ENCODE measurements at regions not wholly inside any gene's neighbourhood (a gene's known extent, or its start where the extent isn't known, plus 50 kb on each side); places are given as distances from the start of the nearest gene placed in this dataset.

DNA sequence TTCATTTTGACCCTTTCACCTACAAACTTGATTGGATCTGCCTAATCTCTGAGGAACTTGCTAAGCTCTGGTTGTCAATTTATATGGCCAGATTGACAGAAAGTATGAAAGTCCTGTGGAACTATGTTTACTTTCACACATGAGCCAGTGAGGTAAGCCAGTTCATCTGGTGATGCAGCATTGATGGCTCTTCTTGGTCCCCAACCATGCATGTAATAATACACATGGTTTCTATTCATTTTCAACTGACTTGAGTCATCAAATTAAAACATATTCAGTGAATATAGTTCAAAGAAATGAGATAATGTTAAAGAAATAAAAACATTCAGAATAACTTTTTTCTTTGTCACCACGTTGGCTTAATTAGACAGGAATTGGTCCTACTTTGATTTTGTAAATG, 336.1 kb upstream of the THBS1 start:
- Mint-ChIP-seq H3K4me1 (ENCODE audit: low read depth) (no peaks in the 10 kb centered on the region), H3K36me3 (ENCODE audit: low read depth) (no peaks in the 10 kb centered on the region), H3K4me3 (no peak overlapping the region), H3K27ac (no peak overlapping the region), H3K9me3 (no peaks in the 10 kb centered on the region), H3K27me3 (peaks cover 10% of the 10 kb centered on the region)
- ChIA-PET POLR2A (no interaction called here), CTCF (no interaction called here)
- no peak for ATAC-seq (ENCODE audit: poor library complexity)
- Histone ChIP-seq H3K4me1 (ENCODE audit: insufficient read depth, low read length) (no peaks in the 10 kb centered on the region), H3K27me3 (ENCODE audit: control insufficient read depth in 1 of 2, insufficient read depth in 2 of 2, low read length in 2 of 2) (no peaks in the 10 kb centered on the region), H3K9me3 (ENCODE audit: control insufficient read depth in 1 of 2, insufficient read depth in 1 of 2, low read length in 2 of 2) (no peaks in the 10 kb centered on the region), H3K27ac (ENCODE audit: low read depth in 1 of 2, low read length in 2 of 2) (no peak overlapping the region), H3K4me3 (ENCODE audit: low read length) (no peak overlapping the region), H3K36me3 (ENCODE audit: insufficient read depth, low read length) (no peaks in the 10 kb centered on the region)
- intact Hi-C loops (cut with DNase I, micrococcal nuclease): no loop called here
- TF ChIP-seq, protein P1, sequence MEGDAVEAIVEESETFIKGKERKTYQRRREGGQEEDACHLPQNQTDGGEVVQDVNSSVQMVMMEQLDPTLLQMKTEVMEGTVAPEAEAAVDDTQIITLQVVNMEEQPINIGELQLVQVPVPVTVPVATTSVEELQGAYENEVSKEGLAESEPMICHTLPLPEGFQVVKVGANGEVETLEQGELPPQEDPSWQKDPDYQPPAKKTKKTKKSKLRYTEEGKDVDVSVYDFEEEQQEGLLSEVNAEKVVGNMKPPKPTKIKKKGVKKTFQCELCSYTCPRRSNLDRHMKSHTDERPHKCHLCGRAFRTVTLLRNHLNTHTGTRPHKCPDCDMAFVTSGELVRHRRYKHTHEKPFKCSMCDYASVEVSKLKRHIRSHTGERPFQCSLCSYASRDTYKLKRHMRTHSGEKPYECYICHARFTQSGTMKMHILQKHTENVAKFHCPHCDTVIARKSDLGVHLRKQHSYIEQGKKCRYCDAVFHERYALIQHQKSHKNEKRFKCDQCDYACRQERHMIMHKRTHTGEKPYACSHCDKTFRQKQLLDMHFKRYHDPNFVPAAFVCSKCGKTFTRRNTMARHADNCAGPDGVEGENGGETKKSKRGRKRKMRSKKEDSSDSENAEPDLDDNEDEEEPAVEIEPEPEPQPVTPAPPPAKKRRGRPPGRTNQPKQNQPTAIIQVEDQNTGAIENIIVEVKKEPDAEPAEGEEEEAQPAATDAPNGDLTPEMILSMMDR (IDR thresholded peaks at IDR 0.05): no peak
- DNase-seq: no peak

DNA sequence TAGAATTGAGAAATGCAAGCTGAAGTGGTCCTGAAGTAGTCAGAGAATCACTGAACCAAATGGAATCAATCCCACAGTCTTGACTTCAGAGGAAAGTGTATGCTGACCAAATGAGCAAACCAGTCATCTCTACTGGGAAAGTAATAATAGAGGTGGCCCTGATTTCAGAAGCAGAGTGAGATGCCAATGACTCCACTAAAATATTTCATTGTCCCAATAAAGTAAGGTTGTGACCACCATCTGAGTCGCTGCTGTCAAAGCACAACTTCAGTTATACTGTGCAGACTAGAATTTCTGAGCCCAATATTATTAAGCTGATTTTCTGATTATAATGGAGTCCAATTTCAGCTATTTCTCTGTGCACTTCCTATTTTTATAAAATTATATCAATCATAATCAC, 334.4 kb upstream of the THBS1 start:
- ChIA-PET POLR2A (no interaction called here), CTCF (no interaction called here)
- H3K9me3 ChIP-seq (ENCODE audit: control insufficient read depth in 1 of 2, insufficient read depth in 1 of 2, low read length in 2 of 2): no peaks in the 10 kb centered on the region
- Mint-ChIP-seq H3K4me1 (ENCODE audit: low read depth) (peaks cover 5% of the 10 kb centered on the region), H3K36me3 (ENCODE audit: low read depth) (no peaks in the 10 kb centered on the region), H3K4me3 (no peak overlapping the region), H3K27me3 (peaks cover 10% of the 10 kb centered on the region), H3K27ac (no peak overlapping the region), H3K9me3 (no peaks in the 10 kb centered on the region)
- intact Hi-C loops (cut with DNase I, micrococcal nuclease): no loop called here
- H3K4me1 ChIP-seq (ENCODE audit: insufficient read depth, low read length): no peaks in the 10 kb centered on the region
- H3K36me3 ChIP-seq (ENCODE audit: insufficient read depth, low read length): no peaks in the 10 kb centered on the region
- DNase-seq (no peak), ATAC-seq (ENCODE audit: poor library complexity) (no peak)
- TF ChIP-seq, protein P1 (IDR thresholded peaks at IDR 0.05): no peak
- no peaks in the 10 kb centered on the region for H3K27me3 ChIP-seq (ENCODE audit: control insufficient read depth in 1 of 2, insufficient read depth in 2 of 2, low read length in 2 of 2)
- no peak overlapping the region for H3K4me3 ChIP-seq (ENCODE audit: low read length)
- no peak overlapping the region for H3K27ac ChIP-seq (ENCODE audit: low read depth in 1 of 2, low read length in 2 of 2)

DNA sequence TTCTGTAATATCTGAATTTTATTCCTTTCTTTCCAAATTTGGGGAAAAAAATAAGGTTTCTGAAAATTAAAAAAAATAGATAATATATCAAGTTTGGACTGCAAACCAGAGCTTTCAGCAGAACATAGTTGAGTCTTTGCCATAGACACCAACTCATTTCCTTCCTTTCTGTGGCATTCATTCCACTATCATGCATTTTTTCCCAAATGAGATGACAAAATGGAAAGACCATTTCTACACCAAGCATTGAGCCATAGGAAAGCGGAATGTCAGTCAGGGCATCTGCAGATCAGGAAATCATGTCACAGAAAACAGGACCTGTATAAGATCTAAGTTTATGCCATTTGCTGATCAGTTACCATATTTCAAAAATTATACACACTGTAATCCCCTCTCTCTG, 333.3 kb upstream of the THBS1 start:
- intact Hi-C loops (cut with DNase I, micrococcal nuclease): no loop called here
- no peaks in the 10 kb centered on the region for H3K36me3 Mint-ChIP-seq (ENCODE audit: low read depth)
- CTCF ChIA-PET: no interaction called here
- H3K4me1 Mint-ChIP-seq (ENCODE audit: low read depth): peaks cover 5% of the 10 kb centered on the region
- POLR2A ChIA-PET: no interaction called here
- DNase-seq: no peak
- no peaks in the 10 kb centered on the region for H3K9me3 ChIP-seq (ENCODE audit: control insufficient read depth in 1 of 2, insufficient read depth in 1 of 2, low read length in 2 of 2)
- H3K9me3 Mint-ChIP-seq: no peaks in the 10 kb centered on the region
- H3K27ac ChIP-seq (ENCODE audit: low read depth in 1 of 2, low read length in 2 of 2): no peak overlapping the region
- no peaks in the 10 kb centered on the region for H3K4me1 ChIP-seq (ENCODE audit: insufficient read depth, low read length)
- no peaks in the 10 kb centered on the region for H3K27me3 ChIP-seq (ENCODE audit: control insufficient read depth in 1 of 2, insufficient read depth in 2 of 2, low read length in 2 of 2)
- ATAC-seq (ENCODE audit: poor library complexity): no peak
- H3K27ac Mint-ChIP-seq: no peak overlapping the region
- H3K4me3 Mint-ChIP-seq: no peak overlapping the region
- TF ChIP-seq, protein P1 (IDR thresholded peaks at IDR 0.05): no peak
- H3K27me3 Mint-ChIP-seq: peaks cover 14% of the 10 kb centered on the region
- H3K4me3 ChIP-seq (ENCODE audit: low read length): no peak overlapping the region
- no peaks in the 10 kb centered on the region for H3K36me3 ChIP-seq (ENCODE audit: insufficient read depth, low read length)

All from CD4-positive, alpha-beta T cell (primary cell).